Right lobe of liver (tissue), 6 donors: ENCODE measurements at regions not wholly inside any gene's neighbourhood (a gene's known extent, or its start where the extent isn't known, plus 50 kb on each side); places are given as distances from the start of the nearest gene placed in this dataset.

Experiments used
- ATAC-seq, 4 donors: fragments of 200-7000 bp; cut with Tn5 transposase; one replicate each; pipeline ENCODE4 v1.9.1; 2020; ENCODE audit warnings: mild to moderate bottlenecking in 4 of 4, moderate library complexity in 4 of 4
- DNase-seq, 3 donors: peaks; one replicate each; pipeline ENCODE4 v3.0.0-alpha.2; 2020
- H3K27ac ChIP-seq, 3 donors: fragments of 200-600 bp; one replicate each; pipeline ENCODE4 v1.8.0; 2022
- H3K27me3 ChIP-seq, 2 donors: fragments of 200-600 bp; one replicate each; pipeline ENCODE4 v1.8.0; 2022
- H3K36me3 ChIP-seq, 4 donors: fragments of 200-600 bp; sonication (generic) in 1 of 4; one replicate each; pipeline versions ENCODE4 v1.5.1 to v1.8.0; 2017 to 2022; ENCODE audit warnings: control low read depth in 1 of 4
- H3K4me1 ChIP-seq, 4 donors: fragments of 200-600 bp; sonication (generic) in 1 of 4; one replicate each; pipeline versions ENCODE4 v1.5.1 to v1.8.0; 2017 to 2022; ENCODE audit warnings: control low read depth in 1 of 4
- H3K4me3 ChIP-seq, 3 donors: fragments of 200-600 bp; one replicate each; pipeline ENCODE4 v1.8.0; 2022
- H3K9me3 ChIP-seq, 4 donors: fragments of 200-600 bp; sonication (generic) in 1 of 4; one replicate each; pipeline versions ENCODE4 v1.5.1 to v1.8.0; 2017 to 2022; ENCODE audit warnings: control low read depth in 1 of 4
- POLR2A ChIP-seq: fragments of 450-650 bp; IDR thresholded peaks from one replicate; pipeline ENCODE4 v1.6.1; 2017; ENCODE audit warnings: antibody characterized with exemption, mild to moderate bottlenecking
- WGBS: methylation state at CpG from one replicate; pipeline ENCODE4 v1.1.6; 2018; ENCODE audit warnings: low coverage, low lambda C conversion rate; ENCODE audit not compliant: insufficient coverage; ENCODE audit errors: missing lambda C conversion rate; 5-methylcytosine and 5-hydroxymethylcytosine counted together
- intact Hi-C, 2 donors: fragments of 100-400 bp; cut with DNase I; formaldehyde crosslinking; loops; one replicate each; pipeline versions ENCODE4 v1.11.2 to v1.14.1; 2022
- TF ChIP-seq, protein P1 (sequence below), 4 donors: fragments of 200-600 bp in 3 of 4; fragments of 450-650 bp in 1 of 4; IDR thresholded peaks; one replicate each; pipeline versions ENCODE4 v1.5.1 to v1.8.0; 2016 to 2022; ENCODE audit warnings: antibody characterized with exemption in 4 of 4, mild to moderate bottlenecking in 2 of 4
- donor health status: DM: no; HTN: yes; CAD: no.
- donor health status: DM: no; HTN: no; CAD: no.
- donor health status: DM: no; HTN: no; CAD: no.
- donor health status: DM: no; HTN: yes; CAD: no.
- donor health status: DM: no; HTN: yes; CAD: no.

DNA sequence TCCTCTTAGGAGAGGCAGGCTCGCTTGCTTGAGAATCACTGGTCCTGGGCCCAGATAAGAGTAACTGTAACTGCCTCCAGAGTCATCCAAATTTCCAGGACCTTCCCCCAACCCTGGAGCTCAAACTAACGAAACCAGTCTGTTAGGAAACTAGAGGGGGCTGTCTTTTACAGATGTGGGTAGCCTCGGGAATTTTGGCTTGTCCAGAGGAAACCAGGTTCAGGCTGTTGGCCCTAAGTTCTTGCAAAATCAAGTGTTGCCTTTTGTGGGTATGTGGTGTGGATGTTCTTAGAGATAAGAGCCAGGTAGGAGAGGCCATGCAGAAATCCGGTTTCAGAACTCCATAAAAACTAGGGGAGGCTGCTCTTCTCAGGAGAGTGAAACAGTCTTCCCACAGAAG is 125.0 kb upstream of the DLX2 start:
- TF ChIP-seq POLR2A: no peak
- TF ChIP-seq, protein P1, sequence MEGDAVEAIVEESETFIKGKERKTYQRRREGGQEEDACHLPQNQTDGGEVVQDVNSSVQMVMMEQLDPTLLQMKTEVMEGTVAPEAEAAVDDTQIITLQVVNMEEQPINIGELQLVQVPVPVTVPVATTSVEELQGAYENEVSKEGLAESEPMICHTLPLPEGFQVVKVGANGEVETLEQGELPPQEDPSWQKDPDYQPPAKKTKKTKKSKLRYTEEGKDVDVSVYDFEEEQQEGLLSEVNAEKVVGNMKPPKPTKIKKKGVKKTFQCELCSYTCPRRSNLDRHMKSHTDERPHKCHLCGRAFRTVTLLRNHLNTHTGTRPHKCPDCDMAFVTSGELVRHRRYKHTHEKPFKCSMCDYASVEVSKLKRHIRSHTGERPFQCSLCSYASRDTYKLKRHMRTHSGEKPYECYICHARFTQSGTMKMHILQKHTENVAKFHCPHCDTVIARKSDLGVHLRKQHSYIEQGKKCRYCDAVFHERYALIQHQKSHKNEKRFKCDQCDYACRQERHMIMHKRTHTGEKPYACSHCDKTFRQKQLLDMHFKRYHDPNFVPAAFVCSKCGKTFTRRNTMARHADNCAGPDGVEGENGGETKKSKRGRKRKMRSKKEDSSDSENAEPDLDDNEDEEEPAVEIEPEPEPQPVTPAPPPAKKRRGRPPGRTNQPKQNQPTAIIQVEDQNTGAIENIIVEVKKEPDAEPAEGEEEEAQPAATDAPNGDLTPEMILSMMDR (IDR thresholded peaks at IDR 0.05): no peak
- H3K27ac ChIP-seq: no peak overlapping the region
- intact Hi-C loops: no loop called here
- no peak for ATAC-seq
- H3K4me1 ChIP-seq: no peaks in the 10 kb centered on the region
- DNase-seq: no peak
- H3K4me3 ChIP-seq: no peak overlapping the region
- WGBS: 60% methylated on average over 4 of the region's 4 CpGs
- no peaks in the 10 kb centered on the region for H3K27me3 ChIP-seq
- H3K9me3 ChIP-seq: no peaks in the 10 kb centered on the region
- H3K36me3 ChIP-seq: no peaks in the 10 kb centered on the region

GRCh38 chr2:172228177-172228808 is 125.6 kb upstream of the DLX2 start:
- Histone ChIP-seq H3K9me3 (no peaks in the 10 kb centered on the region), H3K27ac (no peak overlapping the region), H3K27me3 (no peaks in the 10 kb centered on the region), H3K4me1 (no peaks in the 10 kb centered on the region), H3K36me3 (no peaks in the 10 kb centered on the region), H3K4me3 (no peak overlapping the region)
- ATAC-seq: no peak
- TF ChIP-seq, protein P1 (IDR thresholded peaks at IDR 0.05): no peak
- no peak for TF ChIP-seq POLR2A
- no peak for DNase-seq
- intact Hi-C loops: no loop called here
- WGBS: 74% methylated on average over 5 of the region's 10 CpGs

- WGBS: 64% methylated on average over 4 of the region's 4 CpGs
- Histone ChIP-seq H3K36me3 (no peaks in the 10 kb centered on the region), H3K9me3 (no peaks in the 10 kb centered on the region), H3K4me1 (no peaks in the 10 kb centered on the region), H3K4me3 (no peak overlapping the region), H3K27ac (no peak overlapping the region), H3K27me3 (no peaks in the 10 kb centered on the region)
- intact Hi-C loops: no loop called here
- no peak for DNase-seq
- no peak for ATAC-seq
- no peak for TF ChIP-seq POLR2A
- TF ChIP-seq, protein P1 (IDR thresholded peaks at IDR 0.05): no peak
Observed at GRCh38 chr2:172229125-172229524, 126.4 kb upstream of the DLX2 start.

GRCh38 chr2:172230332-172230888 is 127.7 kb upstream of the DLX2 start:
- intact Hi-C loops: no loop called here
- Histone ChIP-seq H3K27ac (no peak overlapping the region), H3K9me3 (no peaks in the 10 kb centered on the region), H3K4me3 (no peak overlapping the region), H3K36me3 (no peaks in the 10 kb centered on the region), H3K27me3 (no peaks in the 10 kb centered on the region), H3K4me1 (peaks cover 0 to 6% (median 0%) of the 10 kb centered on the region in 4 donors)
- no CpG with 5 or more reads among the region's 5 CpGs for whole genome bisulfite sequencing
- TF ChIP-seq, protein P1 (IDR thresholded peaks at IDR 0.05): no peak
- TF ChIP-seq POLR2A: no peak
- ATAC-seq: no peak
- DNase-seq: no peak
